ENCODE measurements at regions not wholly inside any gene's neighbourhood (a gene's known extent, or its start where the extent isn't known, plus 50 kb on each side); places are given as distances from the start of the nearest gene placed in this dataset.

DNA sequence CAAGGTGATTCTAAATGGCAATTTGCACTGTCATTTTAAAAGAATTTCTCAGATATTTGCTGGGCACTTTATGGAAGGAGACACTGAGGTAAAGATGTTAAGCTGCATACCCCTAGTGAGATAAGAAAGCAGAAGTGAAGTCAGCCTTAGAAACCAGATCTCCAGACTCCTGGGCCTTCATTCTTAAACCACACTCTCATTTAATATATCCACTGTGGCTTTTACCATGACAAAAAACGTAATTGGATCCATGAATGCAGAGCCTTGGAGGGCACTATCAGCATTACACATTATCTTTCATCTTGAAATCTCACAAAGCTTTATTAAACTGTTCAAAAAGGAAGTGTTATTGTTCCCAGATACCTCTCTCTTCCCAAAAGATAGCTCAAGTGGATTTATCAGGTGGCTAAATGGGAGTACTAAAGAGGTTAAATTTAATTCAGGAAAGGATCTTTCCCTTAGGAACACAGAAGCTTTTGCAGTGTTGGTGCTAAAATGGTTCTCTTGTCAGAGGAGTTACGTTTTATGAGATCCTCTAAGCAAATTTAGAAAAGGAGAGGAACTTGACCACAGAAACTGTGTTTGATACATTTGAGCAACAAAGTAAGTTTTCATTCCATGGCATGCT is 1060.4 kb downstream of the EFNB2 start:
- TF ChIP-seq POLR2A (IDR thresholded peaks at IDR 0.05; ENCODE audit: extremely low read depth, insufficient read length) = no peak
- TF ChIP-seq, protein P1, sequence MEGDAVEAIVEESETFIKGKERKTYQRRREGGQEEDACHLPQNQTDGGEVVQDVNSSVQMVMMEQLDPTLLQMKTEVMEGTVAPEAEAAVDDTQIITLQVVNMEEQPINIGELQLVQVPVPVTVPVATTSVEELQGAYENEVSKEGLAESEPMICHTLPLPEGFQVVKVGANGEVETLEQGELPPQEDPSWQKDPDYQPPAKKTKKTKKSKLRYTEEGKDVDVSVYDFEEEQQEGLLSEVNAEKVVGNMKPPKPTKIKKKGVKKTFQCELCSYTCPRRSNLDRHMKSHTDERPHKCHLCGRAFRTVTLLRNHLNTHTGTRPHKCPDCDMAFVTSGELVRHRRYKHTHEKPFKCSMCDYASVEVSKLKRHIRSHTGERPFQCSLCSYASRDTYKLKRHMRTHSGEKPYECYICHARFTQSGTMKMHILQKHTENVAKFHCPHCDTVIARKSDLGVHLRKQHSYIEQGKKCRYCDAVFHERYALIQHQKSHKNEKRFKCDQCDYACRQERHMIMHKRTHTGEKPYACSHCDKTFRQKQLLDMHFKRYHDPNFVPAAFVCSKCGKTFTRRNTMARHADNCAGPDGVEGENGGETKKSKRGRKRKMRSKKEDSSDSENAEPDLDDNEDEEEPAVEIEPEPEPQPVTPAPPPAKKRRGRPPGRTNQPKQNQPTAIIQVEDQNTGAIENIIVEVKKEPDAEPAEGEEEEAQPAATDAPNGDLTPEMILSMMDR (IDR thresholded peaks at IDR 0.05; ENCODE audit: low read depth, low read length) = no peak
- TF ChIP-seq, protein P2, sequence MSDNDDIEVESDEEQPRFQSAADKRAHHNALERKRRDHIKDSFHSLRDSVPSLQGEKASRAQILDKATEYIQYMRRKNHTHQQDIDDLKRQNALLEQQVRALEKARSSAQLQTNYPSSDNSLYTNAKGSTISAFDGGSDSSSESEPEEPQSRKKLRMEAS (IDR thresholded peaks at IDR 0.05; ENCODE audit: low read depth, low read length) = no peak

All from NB4 (cell line).